Fibroblast of pulmonary artery (primary cell): ENCODE measurements at regions not wholly inside any gene's neighbourhood (a gene's known extent, or its start where the extent isn't known, plus 50 kb on each side); places are given as distances from the start of the nearest gene placed in this dataset.

ENCODE experiments used
- DNase-seq: peaks from one replicate; pipeline ENCODE4 v3.0.0-alpha.2; 2010; ENCODE audit warnings: low read depth
- H3K4me3 ChIP-seq: replicated peaks from 2 replicates; pipeline ENCODE4 v1.5.1; 2011; ENCODE audit warnings: low read depth, mild to moderate bottlenecking, control low read depth, low read length, moderate library complexity
- TF ChIP-seq, protein P1 (sequence below): IDR thresholded peaks from 2 replicates; pipeline ENCODE4 v1.5.1; 2011; ENCODE audit warnings: mild to moderate bottlenecking, control low read depth, low read length, inconsistent platforms; ENCODE audit errors: missing control alignments

DNA sequence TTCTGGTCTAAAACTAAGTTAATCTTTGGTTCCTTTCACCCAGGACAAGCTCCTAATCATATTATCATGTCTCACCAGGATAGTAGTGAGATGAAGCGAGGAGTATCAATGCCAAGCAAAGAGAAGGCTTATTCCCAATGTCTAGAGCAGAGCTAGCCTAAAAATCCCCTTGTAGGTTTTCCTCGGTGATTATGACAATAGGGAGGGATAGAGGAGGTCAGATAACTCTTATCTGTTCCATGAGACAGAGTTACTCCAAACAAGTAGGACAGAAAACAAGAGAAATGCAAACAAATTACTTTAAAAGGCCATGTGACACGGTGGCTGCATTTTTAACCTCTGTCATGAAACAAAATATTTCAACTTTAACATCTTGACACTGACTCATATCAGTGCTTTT, 623.1 kb downstream of the ADCYAP1 start:
- H3K4me3 ChIP-seq, result no peak overlapping the region
- no peak for DNase-seq
- TF ChIP-seq, protein P1, sequence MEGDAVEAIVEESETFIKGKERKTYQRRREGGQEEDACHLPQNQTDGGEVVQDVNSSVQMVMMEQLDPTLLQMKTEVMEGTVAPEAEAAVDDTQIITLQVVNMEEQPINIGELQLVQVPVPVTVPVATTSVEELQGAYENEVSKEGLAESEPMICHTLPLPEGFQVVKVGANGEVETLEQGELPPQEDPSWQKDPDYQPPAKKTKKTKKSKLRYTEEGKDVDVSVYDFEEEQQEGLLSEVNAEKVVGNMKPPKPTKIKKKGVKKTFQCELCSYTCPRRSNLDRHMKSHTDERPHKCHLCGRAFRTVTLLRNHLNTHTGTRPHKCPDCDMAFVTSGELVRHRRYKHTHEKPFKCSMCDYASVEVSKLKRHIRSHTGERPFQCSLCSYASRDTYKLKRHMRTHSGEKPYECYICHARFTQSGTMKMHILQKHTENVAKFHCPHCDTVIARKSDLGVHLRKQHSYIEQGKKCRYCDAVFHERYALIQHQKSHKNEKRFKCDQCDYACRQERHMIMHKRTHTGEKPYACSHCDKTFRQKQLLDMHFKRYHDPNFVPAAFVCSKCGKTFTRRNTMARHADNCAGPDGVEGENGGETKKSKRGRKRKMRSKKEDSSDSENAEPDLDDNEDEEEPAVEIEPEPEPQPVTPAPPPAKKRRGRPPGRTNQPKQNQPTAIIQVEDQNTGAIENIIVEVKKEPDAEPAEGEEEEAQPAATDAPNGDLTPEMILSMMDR, result no peak

DNA sequence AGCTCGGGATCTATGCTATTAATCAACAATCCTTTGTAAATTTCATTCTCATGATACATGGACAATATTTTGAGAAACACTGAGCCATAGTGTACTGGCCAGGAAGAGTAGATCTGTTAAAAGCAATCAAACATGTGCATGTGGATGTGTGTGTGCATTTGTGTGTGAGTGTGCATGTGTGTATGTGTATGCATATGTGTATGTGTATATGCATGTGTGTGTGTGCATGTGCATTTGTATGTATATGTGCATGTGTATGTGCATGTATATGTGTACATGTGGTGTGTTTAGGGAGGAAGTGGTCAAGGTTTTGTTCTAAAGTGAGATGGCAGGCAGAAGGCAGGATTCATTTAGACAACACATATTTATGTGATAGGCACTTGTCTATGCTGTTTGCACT, 623.8 kb downstream of the ADCYAP1 start:
- TF ChIP-seq, protein P1, result no peak
- no peak overlapping the region for H3K4me3 ChIP-seq
- DNase-seq, result no peak

DNA sequence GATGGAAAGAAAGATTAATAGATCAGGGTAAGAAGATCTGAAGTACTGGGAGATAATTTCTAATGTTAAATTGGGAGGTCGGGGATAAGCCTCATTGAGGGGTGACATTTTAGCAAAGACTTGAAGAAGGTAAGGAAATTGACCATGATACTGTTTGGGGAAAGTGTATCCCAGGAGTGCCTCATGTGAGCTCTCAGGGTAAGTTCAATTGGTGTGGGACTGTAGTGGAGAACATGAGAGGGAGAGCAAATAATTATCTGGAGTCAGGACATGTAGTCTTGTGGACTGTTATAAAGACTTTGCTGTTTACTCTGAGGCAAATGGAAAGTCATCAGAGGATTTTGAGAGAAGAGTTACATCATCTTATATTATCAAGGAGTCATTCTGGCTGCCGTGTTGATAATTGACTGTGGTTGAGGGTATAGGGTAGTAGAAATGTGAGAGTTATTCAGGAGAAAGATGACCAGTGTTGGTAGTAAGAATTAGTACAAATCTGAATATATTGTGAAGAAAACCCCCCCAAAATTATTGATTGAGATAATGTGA, 624.4 kb downstream of the ADCYAP1 start:
- no peak for DNase-seq
- TF ChIP-seq, protein P1, result no peak
- no peak overlapping the region for H3K4me3 ChIP-seq

DNA sequence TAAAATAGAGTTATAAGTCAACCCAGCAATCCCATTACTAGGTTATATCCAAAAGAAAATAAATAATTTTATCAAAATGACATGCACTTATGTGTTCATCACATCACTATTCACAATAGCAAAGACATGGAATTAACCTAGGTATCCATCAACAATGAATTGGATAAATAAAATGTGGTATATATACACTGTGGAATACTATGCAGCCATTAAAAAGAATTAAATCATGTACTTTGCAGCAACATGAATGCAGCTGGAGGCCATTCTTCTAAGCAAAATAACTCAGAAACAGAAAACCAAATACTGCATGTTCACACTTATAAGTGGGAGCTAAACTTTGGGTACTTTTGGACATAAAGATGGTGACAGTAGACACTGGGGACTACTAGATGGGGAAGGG, 626.0 kb downstream of the ADCYAP1 start:
- no peak overlapping the region for H3K4me3 ChIP-seq
- no peak for DNase-seq
- TF ChIP-seq, protein P1, result no peak

DNA sequence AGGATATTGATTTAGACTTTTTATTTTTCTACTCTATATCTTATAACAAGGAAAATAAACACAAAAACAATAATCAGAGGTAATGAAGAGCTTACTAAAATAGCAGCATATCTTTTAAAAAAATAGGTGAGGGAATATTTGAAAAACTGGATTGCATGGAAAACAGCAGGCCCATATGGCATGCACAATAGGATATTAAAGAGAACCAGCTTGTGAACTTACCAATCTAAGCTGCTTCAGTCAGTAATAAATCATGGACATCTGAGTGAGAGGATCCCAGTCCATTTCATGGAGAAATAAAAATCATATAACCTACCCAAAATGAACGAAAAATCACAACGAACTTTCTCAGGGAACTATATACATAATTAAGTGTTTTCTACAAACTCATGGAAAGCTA, 634.6 kb downstream of the ADCYAP1 start:
- TF ChIP-seq, protein P1, result no peak
- H3K4me3 ChIP-seq, result no peak overlapping the region
- no peak for DNase-seq

DNA sequence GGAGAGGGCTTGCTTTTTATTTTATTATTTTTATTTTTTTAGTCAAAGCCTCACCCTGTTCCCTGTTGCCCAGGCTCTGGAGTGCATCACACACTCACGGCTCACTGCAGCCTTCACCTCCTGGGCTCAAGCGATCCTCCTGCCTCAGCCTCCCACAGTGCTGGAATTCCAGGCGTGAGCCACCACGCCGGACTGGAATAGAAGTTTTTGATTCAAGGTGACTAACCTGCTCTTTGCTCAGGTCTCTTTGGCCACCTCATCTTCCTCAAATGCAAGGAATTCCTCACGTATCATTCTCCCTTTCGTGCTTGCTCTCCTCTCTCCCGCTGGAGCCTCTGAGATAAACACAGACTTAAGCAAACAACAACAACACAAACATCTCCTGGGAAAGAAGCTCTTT, 636.8 kb downstream of the ADCYAP1 start:
- no peak for DNase-seq
- H3K4me3 ChIP-seq, result no peak overlapping the region
- TF ChIP-seq, protein P1, result no peak

DNA sequence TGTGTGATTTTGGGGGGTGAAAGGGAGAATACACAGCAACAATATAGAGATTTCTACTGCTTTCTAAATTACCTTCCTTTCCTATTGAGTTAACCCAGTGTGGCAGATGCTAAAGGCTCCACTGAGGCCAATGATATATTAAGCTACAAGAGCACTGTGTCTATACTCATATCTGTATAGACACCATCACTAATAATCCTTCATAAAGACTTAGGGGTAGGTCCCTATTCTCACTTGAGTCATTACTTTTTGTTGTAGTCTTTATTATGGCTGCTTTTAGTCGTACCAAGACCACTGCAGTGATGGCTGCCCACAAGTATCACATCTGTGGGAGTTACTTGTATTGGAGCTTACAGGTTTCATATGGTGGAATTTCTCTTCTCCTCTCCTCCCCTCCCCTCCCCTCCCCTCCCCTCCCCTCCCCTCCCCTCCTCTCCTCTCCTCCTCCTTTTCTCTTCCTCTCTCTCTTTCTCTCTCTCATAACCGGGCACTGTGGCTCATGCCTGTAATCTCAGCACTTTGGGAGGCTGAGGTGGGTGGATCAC, 637.6 kb downstream of the ADCYAP1 start:
- no peak overlapping the region for H3K4me3 ChIP-seq
- DNase-seq, result no peak
- TF ChIP-seq, protein P1, result no peak
